ENCODE measurements at regions not wholly inside any gene's neighbourhood (a gene's known extent, or its start where the extent isn't known, plus 50 kb on each side); places are given as distances from the start of the nearest gene placed in this dataset.

- H3K4me1 ChIP-seq (ENCODE audit: insufficient read depth, low read length, poor library complexity, severe bottlenecking), result peaks cover 17% of the 10 kb centered on the region
- no peaks in the 10 kb centered on the region for H3K36me3 ChIP-seq (ENCODE audit: insufficient read depth, low read length, poor library complexity, severe bottlenecking)
- no peak for DNase-seq (ENCODE audit: low spot score)
- no TSS peak for BruUV-seq (replicated peaks)
- ChIA-PET CTCF (no interaction called here), POLR2A (ENCODE audit: low non-redundant PET) (no interaction called here)
- H3K27me3 ChIP-seq (replicated peaks; ENCODE audit: insufficient read depth, low read depth, low read length, poor library complexity), result no peaks in the 10 kb centered on the region
- no peaks in the 10 kb centered on the region for H3K9me3 ChIP-seq (ENCODE audit: low read depth, low read length, poor library complexity, severe bottlenecking)
- H3K27ac ChIP-seq (ENCODE audit: low read depth, low read length, poor library complexity, severe bottlenecking), result peak overlapping the region; percentile 83
- intact Hi-C loops (cut with micrococcal nuclease; ENCODE audit: unreplicated experiment), result no loop called here
- no peak overlapping the region for H3K4me3 ChIP-seq (ENCODE audit: low read depth, low read length, poor library complexity, severe bottlenecking)
- TF ChIP-seq EZH2 (IDR thresholded peaks at IDR 0.05; ENCODE audit: borderline replicate concordance, low read depth, low read length, poor library complexity, severe bottlenecking) (no peak), CTCF (conservative IDR thresholded peaks at IDR 0.05; ENCODE audit: low read depth, low read length) (no peak)
Measured at GRCh38 chr9:129558551-129559505, 62.1 kb downstream of the C9orf50 start.

GRCh38 chr9:129558063-129558550 is 62.8 kb downstream of the C9orf50 start:
- peaks cover 17% of the 10 kb centered on the region for H3K4me1 ChIP-seq (ENCODE audit: insufficient read depth, low read length, poor library complexity, severe bottlenecking)
- ChIA-PET CTCF (no interaction called here), POLR2A (ENCODE audit: low non-redundant PET) (no interaction called here)
- H3K27me3 ChIP-seq (replicated peaks; ENCODE audit: insufficient read depth, low read depth, low read length, poor library complexity), result no peaks in the 10 kb centered on the region
- H3K27ac ChIP-seq (ENCODE audit: low read depth, low read length, poor library complexity, severe bottlenecking), result peak overlapping the region; percentile 83
- DNase-seq (ENCODE audit: low spot score), result no peak
- H3K4me3 ChIP-seq (ENCODE audit: low read depth, low read length, poor library complexity, severe bottlenecking), result no peak overlapping the region
- no peaks in the 10 kb centered on the region for H3K36me3 ChIP-seq (ENCODE audit: insufficient read depth, low read length, poor library complexity, severe bottlenecking)
- BruUV-seq (replicated peaks), result no TSS peak
- TF ChIP-seq EZH2 (IDR thresholded peaks at IDR 0.05; ENCODE audit: borderline replicate concordance, low read depth, low read length, poor library complexity, severe bottlenecking) (no peak), CTCF (conservative IDR thresholded peaks at IDR 0.05; ENCODE audit: low read depth, low read length) (no peak)
- intact Hi-C loops (cut with micrococcal nuclease; ENCODE audit: unreplicated experiment), result no loop called here
- no peaks in the 10 kb centered on the region for H3K9me3 ChIP-seq (ENCODE audit: low read depth, low read length, poor library complexity, severe bottlenecking)

- Histone ChIP-seq H3K27me3 (replicated peaks; ENCODE audit: insufficient read depth, low read depth, low read length, poor library complexity) (no peaks in the 10 kb centered on the region), H3K36me3 (ENCODE audit: insufficient read depth, low read length, poor library complexity, severe bottlenecking) (no peaks in the 10 kb centered on the region), H3K9me3 (ENCODE audit: low read depth, low read length, poor library complexity, severe bottlenecking) (no peaks in the 10 kb centered on the region), H3K27ac (ENCODE audit: low read depth, low read length, poor library complexity, severe bottlenecking) (peak overlapping the region; percentile 83), H3K4me3 (ENCODE audit: low read depth, low read length, poor library complexity, severe bottlenecking) (no peak overlapping the region), H3K4me1 (ENCODE audit: insufficient read depth, low read length, poor library complexity, severe bottlenecking) (peaks cover 17% of the 10 kb centered on the region)
- CTCF ChIA-PET, result no interaction called here
- intact Hi-C loops (cut with micrococcal nuclease; ENCODE audit: unreplicated experiment), result no loop called here
- DNase-seq (ENCODE audit: low spot score), result peak; percentile 92
- no TSS peak for BruUV-seq (replicated peaks)
- POLR2A ChIA-PET (ENCODE audit: low non-redundant PET), result interaction anchor here (0.5 kb wide), 1 partner anchor 25 kb away, joined by 3 read pairs; no protein-coding TSS in a partner anchor
- TF ChIP-seq CTCF (conservative IDR thresholded peaks at IDR 0.05; ENCODE audit: low read depth, low read length), result no peak
- TF ChIP-seq EZH2 (IDR thresholded peaks at IDR 0.05; ENCODE audit: borderline replicate concordance, low read depth, low read length, poor library complexity, severe bottlenecking), result no peak
Measured at GRCh38 chr9:129557192-129558036, 63.5 kb downstream of the C9orf50 start.
